HG03432 (cell line): ENCODE measurements at regions not wholly inside any gene's neighbourhood (a gene's known extent, or its start where the extent isn't known, plus 50 kb on each side); places are given as distances from the start of the nearest gene placed in this dataset.

Experiments
- ATAC-seq: cut with Tn5 transposase; IDR thresholded peaks from one replicate; pipeline ENCODE4 v1.9.1; 2021; ENCODE audit warnings: mild to moderate bottlenecking, moderate library complexity; ENCODE audit not compliant: unreplicated experiment

- ATAC-seq: no peak
Observed at GRCh38 chr13:34294483-34295129, 476.7 kb downstream of the RFC3 start.

DNA sequence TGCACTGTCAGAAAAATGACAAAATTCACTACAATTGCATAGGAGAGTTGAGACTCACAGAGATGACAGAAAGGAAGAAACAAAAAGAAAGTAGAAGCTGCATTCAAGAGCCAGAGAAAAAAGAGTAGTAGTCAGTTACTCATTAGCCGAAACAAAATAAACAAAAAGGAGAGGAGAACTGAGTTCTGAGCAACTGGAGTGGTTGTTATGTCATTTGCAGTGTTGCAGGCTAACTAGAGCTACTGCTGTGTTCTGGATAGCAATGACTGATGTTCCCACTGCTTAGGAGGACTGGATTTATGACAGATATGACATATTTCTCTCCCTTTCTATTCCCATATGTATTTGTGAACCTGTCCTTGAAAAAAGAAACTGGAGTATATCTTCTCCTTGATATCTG is 482.6 kb downstream of the RFC3 start:
- ATAC-seq: no peak

DNA sequence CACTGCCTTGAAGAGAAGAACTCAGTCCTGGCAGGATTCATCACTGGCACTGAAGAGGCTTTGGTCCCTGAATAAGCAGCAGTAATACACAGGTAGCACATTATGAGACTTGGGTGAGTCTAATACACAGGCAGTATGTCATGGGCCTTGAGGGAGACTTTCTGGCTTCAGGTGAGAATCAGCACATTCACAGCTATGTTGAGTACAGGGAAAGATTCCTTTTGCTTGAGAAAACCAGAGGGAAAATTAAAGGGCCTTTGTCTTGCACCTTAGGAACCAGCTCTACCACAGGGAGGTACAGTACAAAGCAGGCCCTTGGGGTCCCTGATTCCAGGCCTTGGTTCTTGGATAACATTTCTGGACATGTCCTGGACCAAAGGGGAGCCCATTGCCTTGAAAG is 484.6 kb downstream of the RFC3 start:
- ATAC-seq: no peak

GRCh38 chr13:34303346-34303745 is 485.4 kb downstream of the RFC3 start:
- no peak for ATAC-seq

DNA sequence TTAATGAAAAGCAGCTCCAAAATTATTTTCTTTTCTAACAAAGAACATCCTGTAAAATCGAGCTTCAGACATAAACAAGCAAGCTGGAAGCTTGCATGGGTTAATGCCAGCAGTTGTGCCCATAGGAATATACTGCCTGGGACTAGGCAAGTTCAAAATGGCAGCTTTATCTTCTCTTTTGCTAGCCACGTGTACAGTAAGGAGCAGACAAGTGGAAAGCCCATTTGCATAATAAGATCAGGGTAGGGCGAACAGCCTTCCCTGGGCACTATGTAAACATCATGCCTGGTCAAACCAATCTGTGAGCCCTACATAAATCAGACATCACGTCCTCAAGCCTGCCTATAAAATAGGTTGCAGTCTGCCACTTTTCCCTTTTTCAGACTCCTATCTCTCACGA is 489.7 kb downstream of the RFC3 start:
- no peak for ATAC-seq

DNA sequence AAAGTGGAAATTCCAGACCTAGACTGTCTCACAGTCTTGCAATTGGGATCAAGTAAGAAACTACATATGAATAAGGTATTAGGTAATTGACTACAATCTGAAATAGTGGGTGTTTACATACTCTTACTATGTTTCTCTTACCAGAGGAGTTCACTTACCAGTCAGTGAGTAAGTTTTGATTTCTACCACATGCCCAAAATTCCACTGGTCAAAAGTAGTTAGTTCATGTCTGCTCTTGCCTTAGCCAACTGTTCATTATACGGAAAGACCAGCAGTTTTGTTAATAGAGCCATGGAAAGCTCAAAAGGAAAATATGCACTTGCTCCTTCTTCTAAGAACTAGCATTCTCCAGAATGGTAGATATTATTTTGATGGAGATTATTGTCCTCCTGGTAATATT is 490.8 kb downstream of the RFC3 start:
- no peak for ATAC-seq

GRCh38 chr13:34310539-34310938 is 492.6 kb downstream of the RFC3 start:
- no peak for ATAC-seq

GRCh38 chr13:34311251-34311650 is 493.3 kb downstream of the RFC3 start:
- no peak for ATAC-seq

- ATAC-seq: no peak
Observed at GRCh38 chr13:34312578-34312977, 494.6 kb downstream of the RFC3 start.

DNA sequence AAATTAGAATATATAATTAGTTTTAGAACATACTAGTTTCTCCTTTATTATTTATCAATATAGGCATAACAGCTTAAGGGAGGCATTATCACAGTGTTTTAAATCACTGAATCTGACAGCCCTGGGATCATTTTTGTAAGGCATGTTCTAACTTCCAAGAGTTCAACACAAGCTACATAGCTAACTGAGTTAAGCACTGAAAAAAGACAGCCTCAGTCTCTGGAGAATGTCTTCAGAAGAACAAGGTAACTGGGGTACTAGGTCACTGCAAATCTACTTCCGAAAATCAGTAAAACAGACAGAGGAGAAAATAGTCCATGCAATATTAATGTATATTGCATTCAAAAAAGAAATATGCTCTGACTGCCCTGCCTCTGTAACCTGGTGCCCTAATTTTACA is 502.1 kb downstream of the RFC3 start:
- ATAC-seq: no peak

DNA sequence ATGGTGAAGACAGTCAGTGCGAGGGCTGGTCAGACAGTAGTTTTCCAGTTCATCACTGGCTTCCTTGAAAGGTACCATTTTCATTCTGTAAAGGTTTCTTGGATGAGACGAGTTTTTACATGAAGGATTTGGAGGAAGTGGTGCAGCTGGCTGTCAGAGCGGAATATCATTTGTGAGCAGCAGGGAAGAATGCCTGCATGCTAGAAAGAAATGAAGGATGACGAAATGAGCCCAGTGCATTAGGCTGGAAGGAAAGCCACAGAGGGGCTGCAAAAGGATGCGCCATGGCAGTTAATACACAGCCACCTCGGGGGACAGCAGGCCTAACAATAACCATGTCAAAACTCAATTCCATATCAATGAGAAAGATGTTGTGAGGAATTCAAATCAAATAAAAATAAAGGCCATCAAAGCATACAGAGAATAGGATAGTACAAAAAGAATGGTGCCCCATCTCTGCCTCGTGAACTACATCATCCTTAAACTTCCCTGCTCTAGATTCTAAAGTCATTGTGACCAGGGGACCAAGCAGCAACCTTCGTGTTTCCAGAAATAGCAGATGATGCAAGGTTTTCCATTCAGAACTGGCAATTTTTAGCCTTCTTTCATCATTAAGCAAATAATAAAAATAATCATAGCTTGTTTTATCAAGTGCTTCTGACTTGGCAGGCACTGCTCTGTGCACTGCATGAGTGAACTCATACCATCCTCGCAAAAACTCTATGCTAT is 504.2 kb downstream of the RFC3 start:
- no peak for ATAC-seq

DNA sequence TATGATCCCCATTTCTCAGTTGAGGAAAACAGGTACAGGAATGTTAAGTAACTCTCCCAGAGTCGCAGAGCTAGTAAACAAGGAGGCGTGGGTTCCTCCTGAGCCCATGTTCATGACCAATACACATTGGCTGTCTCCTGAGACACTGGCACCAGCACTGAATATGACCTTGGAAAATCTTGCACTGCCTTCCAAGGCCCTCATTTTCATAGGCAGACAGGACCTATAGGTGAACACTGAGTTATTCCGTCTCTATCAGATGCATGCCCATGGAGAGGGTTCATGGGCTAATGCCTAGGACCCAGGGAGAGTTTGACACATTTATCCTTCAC is 504.8 kb downstream of the RFC3 start:
- ATAC-seq: no peak

DNA sequence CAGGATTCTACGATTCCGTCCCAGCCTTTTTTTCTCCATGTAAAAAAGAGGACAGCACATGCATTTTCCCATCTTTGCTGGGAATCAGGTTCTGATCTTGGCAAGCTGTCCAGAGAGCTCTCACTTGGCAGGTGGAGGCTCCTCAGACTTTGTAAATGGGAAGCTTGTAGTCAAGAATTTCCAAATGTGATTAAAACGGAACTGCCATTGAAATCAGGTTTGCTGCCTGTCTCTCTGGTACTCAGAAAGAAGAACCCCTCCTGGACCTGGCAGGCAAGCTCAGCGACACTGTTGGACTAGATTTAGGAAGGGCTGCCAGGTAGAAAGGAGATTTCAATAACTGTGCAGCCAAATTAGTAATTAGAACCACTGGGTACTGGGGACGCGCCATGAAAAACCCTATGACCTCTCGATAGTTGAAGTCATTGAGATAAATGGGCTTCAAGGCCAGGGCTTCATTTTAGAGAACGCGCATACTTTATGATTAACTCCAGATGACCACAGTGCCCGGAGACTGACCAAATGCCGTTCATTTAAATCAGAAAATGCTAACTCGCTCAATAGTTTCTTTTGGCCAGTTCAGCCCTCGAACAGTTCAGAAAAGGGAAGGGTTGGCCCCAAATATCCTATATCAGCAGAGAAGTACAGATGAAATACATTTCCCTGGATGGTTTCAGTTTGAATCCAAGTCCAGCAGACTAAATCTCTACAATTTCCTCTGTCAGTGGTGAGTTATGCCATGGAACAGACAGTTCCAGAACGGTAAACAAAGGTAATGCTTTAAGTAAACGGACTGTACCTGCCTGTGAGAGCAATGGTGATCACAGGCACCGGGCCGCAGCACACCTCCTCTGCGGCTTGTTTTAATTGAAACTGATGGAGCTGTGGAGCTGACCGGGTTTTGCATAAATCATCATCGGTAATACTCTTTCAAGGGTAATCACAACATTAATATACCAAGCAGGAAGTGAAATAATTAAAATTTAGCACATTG is 517.4 kb downstream of the RFC3 start:
- ATAC-seq: no peak

DNA sequence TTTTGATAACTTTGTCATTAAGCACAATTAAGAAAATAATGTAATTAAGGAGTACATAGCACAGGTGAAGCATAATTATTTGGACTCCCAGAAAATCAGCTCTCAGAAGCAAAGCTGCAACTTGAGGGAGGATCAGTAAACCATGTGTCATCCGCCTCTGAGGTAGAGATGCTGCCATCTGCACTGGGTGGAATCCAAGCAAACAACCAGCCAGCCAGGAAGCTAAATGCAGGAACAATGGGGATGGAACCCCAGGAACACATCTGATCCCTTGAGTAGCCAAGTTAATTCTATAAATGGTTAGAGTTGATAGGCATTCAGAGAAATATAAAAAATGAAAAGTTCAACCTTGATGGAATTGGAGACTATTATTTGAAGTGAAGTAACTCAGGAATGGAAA is 520.2 kb downstream of the RFC3 start:
- ATAC-seq: no peak

- no peak for ATAC-seq
Observed at GRCh38 chr13:34340534-34340933, 522.6 kb downstream of the RFC3 start.

DNA sequence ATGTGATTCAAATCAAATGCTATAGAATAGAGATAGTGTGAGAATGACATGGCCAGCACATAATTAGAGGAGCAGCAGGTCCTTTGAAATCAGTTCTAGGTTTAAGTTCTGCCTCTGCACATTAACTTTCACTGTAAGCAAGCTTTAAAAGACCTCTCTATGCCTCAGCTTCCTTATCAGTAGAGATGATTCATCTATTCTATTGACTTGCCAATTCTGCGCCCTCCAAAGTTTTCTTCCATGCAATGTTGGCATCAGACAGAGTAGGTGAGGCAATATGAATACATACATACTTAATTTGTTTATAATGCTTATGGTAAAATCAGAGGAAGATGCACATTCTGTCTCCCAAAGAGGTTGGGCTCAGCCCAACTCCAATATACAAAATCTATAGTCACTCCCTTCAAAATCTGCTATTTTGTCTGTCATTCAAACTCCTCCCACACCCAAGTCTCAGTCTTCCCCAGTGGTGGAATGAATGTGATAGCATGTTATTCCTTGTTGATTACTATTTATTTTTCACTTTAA is 525.5 kb downstream of the RFC3 start:
- no peak for ATAC-seq

GRCh38 chr13:34344816-34345215 is 526.9 kb downstream of the RFC3 start:
- no peak for ATAC-seq

DNA sequence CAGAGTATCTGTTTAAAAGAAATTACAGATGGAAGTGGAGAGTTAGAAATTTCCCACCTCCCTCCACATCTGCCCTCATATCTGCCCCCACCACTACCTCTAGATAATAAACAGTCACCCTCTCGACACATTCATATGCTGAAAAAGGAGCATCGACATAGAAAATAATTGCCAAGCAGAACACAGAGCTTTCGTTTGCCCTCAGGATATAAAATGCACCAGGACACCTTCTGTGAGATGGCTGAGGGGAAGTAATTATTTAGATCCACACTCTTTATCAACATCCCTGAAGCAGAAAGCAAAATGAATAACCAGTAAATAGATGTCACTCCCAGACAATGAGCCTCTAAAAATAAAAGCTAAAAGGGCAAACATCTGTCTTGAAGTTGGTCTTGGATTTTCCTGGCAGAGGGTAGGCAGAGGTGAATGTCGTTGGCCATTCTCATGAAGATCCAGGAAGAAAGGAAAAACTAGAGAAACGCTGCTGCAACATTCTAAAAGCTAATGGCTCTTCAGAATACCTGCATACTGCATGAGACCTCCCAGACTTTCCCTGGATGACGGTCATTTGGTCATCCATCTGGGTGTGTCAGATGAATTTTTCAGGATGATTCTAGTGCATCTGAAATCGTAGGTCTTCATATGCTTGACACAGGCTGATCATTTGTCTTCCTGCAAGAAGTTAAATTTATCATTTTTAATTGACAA is 527.5 kb downstream of the RFC3 start:
- no peak for ATAC-seq

DNA sequence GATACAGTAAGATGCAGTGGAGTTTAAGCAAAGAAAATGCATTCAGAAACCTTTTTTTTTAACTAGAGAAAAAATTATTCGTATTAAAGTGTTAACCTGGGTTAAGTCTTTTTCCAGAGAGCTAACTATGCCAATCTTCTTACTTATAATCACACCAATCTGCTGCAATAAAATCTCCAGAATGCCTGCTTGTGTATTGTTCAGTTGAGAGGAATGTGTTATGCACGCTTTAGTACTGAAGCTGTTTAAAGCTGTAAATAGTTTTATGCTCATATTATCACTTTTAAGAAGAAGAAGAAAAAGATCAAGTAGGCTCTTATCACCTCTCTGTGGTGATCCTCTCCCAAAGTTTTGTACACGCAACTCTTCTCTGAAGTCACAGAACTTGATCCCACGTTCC is 528.7 kb downstream of the RFC3 start:
- no peak for ATAC-seq

- no peak for ATAC-seq
Observed at GRCh38 chr13:34347784-34348573, 530.0 kb downstream of the RFC3 start.
